Adrenal gland (tissue), 5 donors: ENCODE measurements at regions not wholly inside any gene's neighbourhood (a gene's known extent, or its start where the extent isn't known, plus 50 kb on each side); places are given as distances from the start of the nearest gene placed in this dataset.

ENCODE experiments used
- POLR2A ChIP-seq, 2 donors: fragments of 450-650 bp; IDR thresholded peaks; one replicate each; pipeline ENCODE4 v1.6.1; 2017; ENCODE audit warnings: antibody characterized with exemption in 2 of 2, mild to moderate bottlenecking in 2 of 2, moderate library complexity in 1 of 2
- TF ChIP-seq, protein P1 (sequence below), 6 experiments: fragments of 450-650 bp in 4 of 6; fragments of 200-600 bp in 2 of 6; sonication (generic) in 1 of 6; IDR thresholded peaks; 1 replicate in 5 of 6; 2 replicates in 1 of 6; pipeline versions ENCODE4 v1.5.1 to v1.8.0; 2016 to 2021; ENCODE audit warnings: antibody characterized with exemption in 6 of 6, mild to moderate bottlenecking in 2 of 6, moderate library complexity in 1 of 6
- donor health status: DM: no; HTN: no; CAD: no.

- TF ChIP-seq, protein P1, sequence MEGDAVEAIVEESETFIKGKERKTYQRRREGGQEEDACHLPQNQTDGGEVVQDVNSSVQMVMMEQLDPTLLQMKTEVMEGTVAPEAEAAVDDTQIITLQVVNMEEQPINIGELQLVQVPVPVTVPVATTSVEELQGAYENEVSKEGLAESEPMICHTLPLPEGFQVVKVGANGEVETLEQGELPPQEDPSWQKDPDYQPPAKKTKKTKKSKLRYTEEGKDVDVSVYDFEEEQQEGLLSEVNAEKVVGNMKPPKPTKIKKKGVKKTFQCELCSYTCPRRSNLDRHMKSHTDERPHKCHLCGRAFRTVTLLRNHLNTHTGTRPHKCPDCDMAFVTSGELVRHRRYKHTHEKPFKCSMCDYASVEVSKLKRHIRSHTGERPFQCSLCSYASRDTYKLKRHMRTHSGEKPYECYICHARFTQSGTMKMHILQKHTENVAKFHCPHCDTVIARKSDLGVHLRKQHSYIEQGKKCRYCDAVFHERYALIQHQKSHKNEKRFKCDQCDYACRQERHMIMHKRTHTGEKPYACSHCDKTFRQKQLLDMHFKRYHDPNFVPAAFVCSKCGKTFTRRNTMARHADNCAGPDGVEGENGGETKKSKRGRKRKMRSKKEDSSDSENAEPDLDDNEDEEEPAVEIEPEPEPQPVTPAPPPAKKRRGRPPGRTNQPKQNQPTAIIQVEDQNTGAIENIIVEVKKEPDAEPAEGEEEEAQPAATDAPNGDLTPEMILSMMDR (IDR thresholded peaks at IDR 0.05), result no peak
- no peak for TF ChIP-seq POLR2A (IDR thresholded peaks at IDR 0.05)
Measured at GRCh38 chr16:54431041-54431996, 144.7 kb upstream of the IRX3 start.
